Psoas muscle (tissue), 7 donors: ENCODE measurements at regions not wholly inside any gene's neighbourhood (a gene's known extent, or its start where the extent isn't known, plus 50 kb on each side); places are given as distances from the start of the nearest gene placed in this dataset.

Experiments used
- ATAC-seq, 4 donors: fragments of 200-7000 bp; cut with Tn5 transposase; one replicate each; pipeline ENCODE4 v1.9.1; 2020; ENCODE audit warnings: moderate library complexity in 3 of 4, mild to moderate bottlenecking in 2 of 4
- DNase-seq, 2 donors: peaks; one replicate each; pipeline ENCODE4 v3.0.0-alpha.2; 2020
- H3K27ac ChIP-seq: fragments of 200-600 bp; one replicate; pipeline ENCODE4 v1.8.0; 2022
- H3K27me3 ChIP-seq, 3 donors: fragments of 200-600 bp in 1 of 3; one replicate each; pipeline versions ENCODE4 v1.6.1 to v1.8.0; 2013 to 2022; ENCODE audit warnings: low read length in 2 of 3, mild to moderate bottlenecking in 2 of 3, moderate library complexity in 1 of 3; ENCODE audit not compliant: insufficient read depth in 3 of 3
- H3K36me3 ChIP-seq, 2 donors: fragments of 200-600 bp in 1 of 2; one replicate each; pipeline versions ENCODE4 v1.6.1 to v1.8.0; 2013 to 2022; ENCODE audit warnings: low read depth in 1 of 2, mild to moderate bottlenecking in 1 of 2, moderate library complexity in 1 of 2; ENCODE audit not compliant: insufficient read depth in 1 of 2
- H3K4me1 ChIP-seq: fragments of 200-600 bp; one replicate; pipeline ENCODE4 v1.8.0; 2022
- H3K4me3 ChIP-seq: fragments of 200-600 bp; one replicate; pipeline ENCODE4 v1.8.0; 2022; ENCODE audit warnings: mild to moderate bottlenecking
- H3K9me3 ChIP-seq: fragments of 200-600 bp; one replicate; pipeline ENCODE4 v1.8.0; 2022
- CTCF ChIP-seq: fragments of 200-600 bp; IDR thresholded peaks from one replicate; pipeline ENCODE4 v1.8.0; 2022; ENCODE audit warnings: antibody characterized with exemption
- WGBS, 3 donors: extraction: QIAGEN DNeasy Blood & Tissue Kit; methylation state at CpG; one replicate each; pipeline versions ENCODE4 v1.1.6 to v1.1.7; 2013; 5-methylcytosine and 5-hydroxymethylcytosine counted together
- intact Hi-C, 2 donors: fragments of 100-400 bp; cut with DNase I; formaldehyde crosslinking; loops; one replicate each; pipeline versions ENCODE4 v1.11.0 to v1.14.2; 2022
- donor health status: healthy with polysubstance abuse.
- donor health status: DM: no; HTN: no; CAD: no; lungs with moderate emphysema.
- donor health status: Bipolar disorder and iron deficiency.
- donor health status: healthy.
- donor health status: DM: yes; HTN: yes; CAD: no.
- donor health status: DM: no; HTN: no; CAD: no.
- donor health status: DM: yes; HTN: yes; CAD: no.

GRCh38 chr1:208526613-208527125 is 282.5 kb upstream of the PLXNA2 start:
- WGBS, 3 donors: 79 to 81% (median 81%) methylated on average over 2 of the region's 2 CpGs
- no peak for DNase-seq
- no peak for TF ChIP-seq CTCF
- Histone ChIP-seq H3K36me3 (no peaks in the 10 kb centered on the region), H3K27ac (no peak overlapping the region), H3K27me3 (no peaks in the 10 kb centered on the region), H3K4me3 (no peak overlapping the region), H3K9me3 (no peaks in the 10 kb centered on the region), H3K4me1 (no peaks in the 10 kb centered on the region)
- intact Hi-C loops: no loop called here
- ATAC-seq: no peak

GRCh38 chr1:208527156-208527555 is 283.0 kb upstream of the PLXNA2 start:
- WGBS, 3 donors: 76 to 81% (median 76%) methylated on average over 5 of the region's 5 CpGs
- H3K27me3 ChIP-seq: no peaks in the 10 kb centered on the region
- no peak overlapping the region for H3K27ac ChIP-seq
- H3K9me3 ChIP-seq: no peaks in the 10 kb centered on the region
- H3K36me3 ChIP-seq: no peaks in the 10 kb centered on the region
- intact Hi-C loops: no loop called here
- ATAC-seq (no peak), DNase-seq (no peak)
- H3K4me1 ChIP-seq: no peaks in the 10 kb centered on the region
- no peak for TF ChIP-seq CTCF
- no peak overlapping the region for H3K4me3 ChIP-seq

- TF ChIP-seq CTCF: no peak
- Histone ChIP-seq H3K36me3 (no peaks in the 10 kb centered on the region), H3K9me3 (no peaks in the 10 kb centered on the region), H3K27ac (no peak overlapping the region), H3K4me3 (no peak overlapping the region), H3K4me1 (no peaks in the 10 kb centered on the region), H3K27me3 (no peaks in the 10 kb centered on the region)
- intact Hi-C loops: no loop called here
- no peak for DNase-seq
- no peak for ATAC-seq
- 48 to 59% (median 52%) methylated on average over 13 of the region's 13 CpGs for WGBS, 3 donors
Observed at GRCh38 chr1:208528578-208529240, 284.5 kb upstream of the PLXNA2 start.

- TF ChIP-seq CTCF: no peak
- 68 to 76% (median 74%) methylated on average over 11 of the region's 11 CpGs for WGBS, 3 donors
Observed at GRCh38 chr1:208531003-208531750, 287.0 kb upstream of the PLXNA2 start.

More at GRCh38 chr1:208531003-208531750, 287.0 kb upstream of the PLXNA2 start:
- Histone ChIP-seq H3K4me3 (no peak overlapping the region), H3K27me3 (no peaks in the 10 kb centered on the region), H3K36me3 (no peaks in the 10 kb centered on the region), H3K4me1 (peaks cover 5% of the 10 kb centered on the region), H3K9me3 (no peaks in the 10 kb centered on the region), H3K27ac (no peak overlapping the region)
- DNase-seq: no peak
- no peak for ATAC-seq
- intact Hi-C loops: loop anchor here in 1 of 2 donors (10.0 kb wide), 1 partner anchor 256 kb away; no protein-coding TSS in a partner anchor
